HG02588 (cell line): ENCODE measurements at regions not wholly inside any gene's neighbourhood (a gene's known extent, or its start where the extent isn't known, plus 50 kb on each side); places are given as distances from the start of the nearest gene placed in this dataset.
"Not testable (repeated sequence)": the region's sequence is repeated elsewhere in the genome, so short reads cannot be mapped to it uniquely, and the experiment has no call there.

ENCODE experiments used
- ATAC-seq: cut with Tn5 transposase; IDR thresholded peaks from one replicate; pipeline ENCODE4 v1.9.1; 2021; ENCODE audit warnings: mild to moderate bottlenecking, moderate library complexity; ENCODE audit not compliant: unreplicated experiment

DNA sequence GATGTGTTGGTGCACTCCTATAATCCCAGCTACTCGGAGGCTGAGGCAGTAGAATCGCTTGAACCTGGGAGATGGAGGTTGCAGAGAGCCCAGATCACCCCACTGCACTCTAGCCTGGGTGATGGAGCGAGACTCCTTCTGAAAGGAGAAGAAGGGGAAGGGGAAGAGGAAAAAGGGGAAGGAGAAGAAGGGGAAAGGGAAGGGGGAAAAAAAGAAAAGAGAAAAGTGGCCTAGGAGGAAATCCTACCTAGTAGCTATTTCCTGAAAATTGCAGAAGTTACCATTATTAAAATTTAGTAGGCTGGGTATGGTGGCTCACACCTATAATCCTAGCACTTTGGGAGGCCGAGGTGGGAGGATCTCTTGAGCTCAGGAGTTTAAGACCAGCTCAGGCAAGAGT is 67.4 kb downstream of the ARRDC3 start:
- ATAC-seq = no peak

- ATAC-seq = peak; percentile 37
Measured at GRCh38 chr5:91313757-91314673, 69.1 kb downstream of the ARRDC3 start.

- no peak for ATAC-seq
Measured at GRCh38 chr5:91312698-91313097, 70.4 kb downstream of the ARRDC3 start.

- ATAC-seq = peak; percentile 97
Measured at GRCh38 chr5:91311697-91312501, 71.2 kb downstream of the ARRDC3 start.

- no peak for ATAC-seq
Measured at GRCh38 chr5:91311168-91311696, 71.9 kb downstream of the ARRDC3 start.

DNA sequence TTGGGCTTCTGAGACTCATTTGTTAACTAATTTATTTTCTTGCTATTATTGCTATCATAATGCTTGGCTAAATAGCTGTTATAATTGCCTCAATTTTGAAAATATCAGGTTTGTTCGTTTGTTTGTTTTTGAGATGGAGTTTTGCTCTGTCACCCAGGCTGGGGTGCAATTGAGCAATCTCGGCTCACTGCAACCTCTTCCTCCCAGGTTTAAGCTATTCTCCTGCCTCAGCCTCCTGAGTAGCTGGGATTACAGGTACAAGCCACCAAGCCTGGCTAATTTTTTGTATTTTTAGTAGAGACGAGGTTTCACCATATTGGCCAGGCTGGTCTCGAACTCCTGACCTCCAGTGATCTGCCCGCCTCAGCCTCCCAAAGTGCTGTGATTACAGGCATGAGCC is 75.0 kb downstream of the ARRDC3 start:
- not testable (repeated sequence) for ATAC-seq

GRCh38 chr5:91307048-91307447 is 76.1 kb downstream of the ARRDC3 start:
- ATAC-seq = no peak

DNA sequence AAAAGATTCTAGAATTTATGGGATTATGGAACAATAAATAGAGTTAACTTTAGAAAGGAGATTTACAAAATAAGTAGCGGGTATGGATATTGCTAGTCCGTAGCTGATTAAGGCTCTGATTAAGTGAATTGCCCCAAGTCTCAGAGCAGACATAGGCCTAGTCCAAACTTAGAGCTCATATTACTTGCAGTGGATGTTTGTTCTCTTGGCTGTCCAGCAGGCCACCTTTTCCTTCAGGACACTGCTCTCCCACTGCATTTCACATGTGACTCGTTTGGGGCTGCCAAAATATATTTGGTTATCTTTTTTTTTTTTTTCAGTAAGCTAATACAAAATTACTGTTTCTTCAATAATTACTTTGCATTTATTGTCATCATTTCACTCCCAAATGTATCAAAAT is 76.6 kb downstream of the ARRDC3 start:
- no peak for ATAC-seq

DNA sequence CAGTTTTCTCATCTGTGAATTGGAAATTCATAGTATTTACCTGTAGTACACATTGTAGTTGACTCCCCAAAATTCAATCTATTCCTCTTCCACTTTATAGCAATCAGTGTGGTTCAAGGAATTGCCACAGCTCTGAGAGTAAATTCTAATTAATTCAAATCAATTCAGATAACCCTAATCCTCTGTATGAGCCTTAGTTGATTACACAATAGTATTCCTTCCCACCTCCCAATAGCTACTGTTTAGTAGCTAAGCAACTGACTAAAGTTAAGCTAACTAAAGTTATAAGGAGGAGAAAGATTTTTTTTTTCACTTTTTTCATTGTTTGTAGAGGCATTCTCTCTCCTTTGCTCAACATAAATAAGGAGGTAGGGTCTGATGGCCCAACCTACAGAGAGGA is 77.5 kb downstream of the ARRDC3 start:
- ATAC-seq = no peak

DNA sequence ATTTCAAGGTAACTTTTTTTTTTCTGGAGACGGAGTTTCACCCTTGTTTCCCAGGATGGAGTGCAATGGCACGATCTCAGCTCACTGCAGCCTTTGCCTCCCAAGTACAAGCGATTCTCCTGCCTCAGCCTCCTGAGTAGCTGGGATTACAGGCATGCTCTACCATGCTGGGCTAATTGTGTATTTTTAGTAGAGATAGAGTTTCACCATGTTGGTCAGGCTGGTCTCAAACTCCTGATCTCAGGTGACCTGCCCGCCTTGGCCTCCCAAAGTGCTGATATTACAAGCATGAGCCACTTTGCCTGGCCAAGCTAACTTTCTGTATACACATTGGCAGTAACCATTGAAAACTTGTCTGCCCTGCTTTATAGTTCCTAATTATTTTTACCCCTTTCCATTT is 79.1 kb downstream of the ARRDC3 start:
- not testable (repeated sequence) for ATAC-seq

DNA sequence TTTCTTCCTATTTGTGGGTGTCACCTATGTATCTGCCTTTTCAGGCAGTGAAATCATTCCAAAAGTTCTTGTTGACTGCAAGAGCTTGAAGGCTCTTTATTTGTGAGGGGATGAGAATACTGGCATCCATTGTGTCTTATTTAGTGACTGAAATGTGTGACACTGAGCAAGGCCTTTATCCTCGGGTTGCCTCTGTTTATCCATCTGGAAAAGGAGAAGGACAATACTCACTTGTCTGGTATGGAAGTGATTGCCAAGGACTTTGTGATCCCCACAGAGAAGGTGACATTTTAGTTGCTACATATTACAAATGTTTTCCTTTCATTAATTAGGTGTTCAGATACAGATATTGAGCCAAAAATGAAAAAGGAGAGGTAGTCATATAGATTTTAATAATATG is 80.2 kb downstream of the ARRDC3 start:
- no peak for ATAC-seq

- ATAC-seq = no peak
Measured at GRCh38 chr5:91302305-91302704, 80.8 kb downstream of the ARRDC3 start.

GRCh38 chr5:91301106-91301846 is 81.8 kb downstream of the ARRDC3 start:
- no peak for ATAC-seq

GRCh38 chr5:91297994-91298393 is 85.1 kb downstream of the ARRDC3 start:
- no peak for ATAC-seq

DNA sequence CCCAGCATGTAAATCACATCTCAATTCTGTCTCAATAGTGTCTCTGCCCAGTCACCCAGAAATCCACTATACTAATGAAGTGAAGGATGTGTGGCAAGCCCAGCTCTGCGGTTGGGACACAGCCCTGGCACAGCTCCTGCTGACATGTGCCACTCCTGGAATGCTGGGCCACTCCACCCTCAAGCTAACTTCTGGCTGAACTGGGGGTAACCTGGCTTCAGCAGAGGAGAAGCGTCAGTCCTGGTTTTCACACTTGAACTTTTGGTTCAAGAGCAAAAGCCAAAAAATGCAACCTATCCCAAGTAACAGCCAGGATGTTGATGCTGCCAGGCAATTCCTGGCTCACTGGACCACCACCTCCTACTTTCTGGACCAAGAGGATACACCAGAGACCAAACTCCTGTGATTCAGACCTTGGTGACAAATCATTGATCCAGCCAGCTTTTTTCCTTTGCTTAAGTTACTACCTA is 86.4 kb downstream of the ARRDC3 start:
- no peak for ATAC-seq

DNA sequence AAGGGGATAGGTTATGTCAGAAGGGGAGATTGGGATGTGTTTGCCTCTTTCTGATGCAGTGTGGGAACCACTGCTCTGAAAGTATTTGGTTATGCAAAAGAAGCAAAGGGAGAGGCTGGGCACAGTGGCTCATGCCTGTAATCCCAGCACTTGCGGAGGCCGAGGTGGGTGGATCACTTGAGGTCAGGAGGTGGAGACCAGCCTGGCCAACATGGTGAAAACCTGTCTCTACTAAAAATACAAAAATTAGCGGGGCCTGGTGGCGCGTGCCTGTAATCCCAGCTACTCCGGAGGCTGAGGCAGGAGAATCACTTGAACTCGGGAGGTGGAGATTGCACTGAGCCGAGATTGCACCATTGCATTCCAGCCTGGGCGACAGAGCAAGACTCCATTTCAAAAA is 87.0 kb downstream of the ARRDC3 start:
- ATAC-seq = not testable (repeated sequence)

DNA sequence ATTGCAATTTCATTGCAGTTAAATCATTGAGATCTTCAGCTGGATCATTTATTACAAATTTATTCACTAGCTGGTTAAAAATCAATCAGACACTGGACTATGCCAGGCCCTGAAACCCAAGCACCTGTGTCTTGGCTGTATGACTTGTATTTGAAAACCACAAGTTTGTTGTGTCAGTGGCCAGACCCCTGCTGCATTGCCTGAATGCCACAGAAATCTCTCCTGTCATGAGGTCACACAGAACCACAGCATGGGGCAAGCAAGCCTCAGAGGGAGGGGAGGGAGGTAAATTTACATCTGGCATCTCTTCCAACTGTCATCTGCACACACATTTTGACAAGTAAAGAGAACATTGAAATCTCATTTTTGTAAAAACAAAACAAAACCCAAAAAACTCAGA is 90.0 kb downstream of the ARRDC3 start:
- peak; percentile 99 for ATAC-seq

DNA sequence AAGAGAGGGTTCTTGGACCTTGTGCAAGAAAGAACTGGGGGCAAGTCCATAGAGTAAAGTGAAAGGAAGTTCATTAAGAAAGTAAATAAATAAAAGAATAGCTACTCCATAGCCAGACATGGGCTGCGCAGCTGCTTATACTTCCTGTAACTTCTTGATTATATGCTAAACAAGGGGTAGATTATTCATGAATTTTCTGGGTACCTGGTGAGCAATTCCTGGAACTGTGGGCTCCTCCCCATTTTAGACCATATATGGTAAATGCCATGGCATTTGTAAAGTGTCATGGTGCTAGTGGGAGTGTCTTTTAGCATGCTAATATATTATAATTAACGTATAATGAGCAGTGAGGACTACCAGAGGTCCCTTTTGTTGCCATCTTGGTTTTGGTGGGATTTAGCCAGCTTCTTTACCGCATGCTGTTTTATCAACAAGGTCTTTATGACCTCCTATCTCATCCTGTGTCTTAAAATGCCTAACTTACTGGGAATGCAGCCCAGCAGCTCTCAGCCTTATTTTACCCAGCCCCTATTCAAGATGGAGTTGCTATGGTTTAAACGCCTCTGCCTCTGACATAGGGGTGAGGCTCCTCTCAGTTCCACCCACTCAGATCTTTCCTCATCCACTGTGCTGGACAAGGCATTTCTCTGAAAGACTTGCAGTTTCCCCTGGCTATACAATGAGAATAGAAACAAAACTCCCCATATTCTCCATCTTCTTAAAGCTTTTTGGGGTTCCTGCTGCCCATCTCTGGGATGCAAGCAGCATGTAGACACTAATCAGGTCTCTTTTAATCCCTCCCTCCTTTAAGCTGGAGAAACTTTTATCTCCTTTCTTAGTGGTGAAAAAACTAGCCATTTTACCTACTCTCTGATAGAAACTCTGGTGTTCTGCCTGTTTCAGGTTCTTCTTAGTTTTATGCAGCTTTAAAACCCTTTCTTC is 91.2 kb downstream of the ARRDC3 start:
- no peak for ATAC-seq

DNA sequence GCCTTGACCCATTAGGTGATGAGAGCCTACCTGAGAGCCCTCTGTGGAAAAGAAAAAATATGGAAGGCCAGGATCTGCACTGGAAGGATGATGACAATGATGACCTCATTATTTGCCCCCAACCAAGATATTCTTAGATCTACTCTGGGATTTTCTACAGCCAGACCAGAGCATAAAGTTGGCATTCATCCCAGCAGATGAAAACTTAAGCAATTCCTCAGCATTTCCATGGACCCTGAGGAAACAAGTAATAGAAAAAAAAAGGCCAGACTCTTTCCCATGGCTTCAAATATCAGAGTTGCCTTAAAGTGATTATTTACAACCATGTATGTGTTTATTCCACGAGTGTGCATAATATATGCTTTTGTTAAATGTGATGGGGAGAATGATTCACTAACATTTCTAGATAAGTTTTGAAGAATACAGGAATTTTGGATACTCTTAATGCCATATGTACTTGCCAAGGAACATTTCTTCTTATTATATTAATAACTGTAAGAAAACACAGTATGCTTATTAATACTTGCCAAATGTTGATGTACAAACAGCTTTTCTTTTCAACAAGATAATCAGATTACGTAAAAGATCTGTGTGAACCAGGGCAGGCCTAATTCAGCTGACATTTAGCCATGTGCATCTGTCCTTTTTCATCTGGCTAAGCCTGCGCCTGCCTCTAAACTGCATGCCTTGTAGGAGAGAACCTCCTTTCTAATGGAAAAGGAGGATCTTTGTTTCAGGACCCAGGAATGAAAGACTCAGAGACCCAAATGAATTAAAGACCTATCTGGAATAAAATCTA is 94.8 kb downstream of the ARRDC3 start:
- ATAC-seq = no peak
